ENCODE measurements at regions not wholly inside any gene's neighbourhood (a gene's known extent, or its start where the extent isn't known, plus 50 kb on each side); places are given as distances from the start of the nearest gene placed in this dataset.
"Not testable (repeated sequence)": the region's sequence is repeated elsewhere in the genome, so short reads cannot be mapped to it uniquely, and the experiment has no call there.

DNA sequence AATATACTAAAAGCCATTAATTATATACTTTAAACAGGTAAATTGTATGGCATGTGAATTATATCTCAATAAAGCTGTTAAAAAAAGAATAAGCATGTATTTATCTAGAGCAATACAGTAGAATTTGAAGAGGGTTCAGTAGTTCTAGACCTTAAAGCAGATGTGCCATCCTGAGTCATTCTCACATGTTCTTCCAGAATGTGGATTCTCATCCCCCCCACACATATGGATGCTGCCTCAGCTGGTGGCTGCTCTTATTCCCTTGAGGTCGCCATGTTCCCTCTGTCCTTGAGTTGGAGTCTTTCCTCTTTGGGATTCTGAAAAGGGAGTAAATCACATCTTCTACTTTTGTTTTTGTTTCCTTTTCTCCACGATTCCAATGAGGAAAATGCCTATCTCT, 321.3 kb downstream of the AEBP2 start:
- no peak for DNase-seq (ENCODE audit: low read depth in 4 of 4, low spot score in 2 of 4)

DNA sequence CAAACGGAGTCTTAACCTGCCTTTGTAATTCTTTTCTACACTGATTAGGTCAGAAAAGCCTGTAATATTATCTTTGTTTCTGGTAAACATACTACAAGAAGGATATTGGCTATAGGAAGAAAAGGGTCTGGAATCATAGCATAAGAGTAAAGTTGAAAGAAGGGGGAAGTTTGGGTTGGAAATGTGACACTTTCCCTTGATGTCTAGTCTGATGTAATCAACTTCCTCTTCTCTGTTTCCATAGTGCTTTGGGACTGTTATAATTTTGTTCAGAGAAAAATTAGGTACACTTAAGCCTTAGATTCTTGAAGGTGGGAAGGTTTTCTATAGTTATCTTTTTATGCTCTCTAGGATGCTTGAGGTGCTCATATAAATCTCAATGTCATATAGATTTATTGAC, 322.2 kb downstream of the AEBP2 start:
- DNase-seq (ENCODE audit: low read depth in 4 of 4, low spot score in 2 of 4) = no peak

DNA sequence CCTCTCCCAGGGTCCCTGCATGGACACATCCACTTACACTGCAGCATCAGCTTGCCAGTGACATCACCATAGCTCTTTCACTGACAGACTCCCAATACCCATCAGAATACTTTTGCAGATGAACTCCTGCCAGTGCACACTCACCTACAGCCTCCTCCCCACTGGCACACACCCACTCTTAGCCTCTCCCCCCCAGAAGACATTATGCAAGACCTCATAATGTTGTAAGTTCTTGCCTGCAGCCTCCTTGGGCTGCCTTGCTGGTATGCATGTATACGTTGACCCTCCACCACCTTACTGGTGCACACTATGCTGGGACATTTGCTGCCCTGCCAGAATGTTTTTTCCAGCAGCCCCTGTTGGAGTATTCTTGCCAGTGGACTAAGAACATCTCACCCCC, 324.2 kb downstream of the AEBP2 start:
- DNase-seq (ENCODE audit: low read depth in 4 of 4, low spot score in 2 of 4) = no peak

DNA sequence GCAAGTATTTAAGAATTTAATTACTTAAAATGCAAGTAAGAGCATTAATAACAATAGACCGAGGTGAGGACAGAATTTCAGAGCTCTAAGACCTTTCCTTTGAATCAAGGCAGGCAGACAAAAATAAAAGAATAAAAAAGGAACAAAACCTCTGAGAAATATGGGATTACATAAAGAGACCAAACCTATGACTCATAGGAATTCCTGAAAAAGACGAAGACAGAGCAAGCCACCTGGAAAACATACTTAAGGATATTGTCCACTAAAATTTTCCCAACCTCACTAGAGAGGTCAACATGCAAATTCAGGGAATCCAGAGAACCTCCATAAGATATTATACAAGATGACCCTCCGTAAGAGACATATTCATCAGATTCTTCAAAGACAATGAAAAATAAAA, 325.1 kb downstream of the AEBP2 start:
- DNase-seq (ENCODE audit: low read depth in 4 of 4, low spot score in 2 of 4) = no peak

DNA sequence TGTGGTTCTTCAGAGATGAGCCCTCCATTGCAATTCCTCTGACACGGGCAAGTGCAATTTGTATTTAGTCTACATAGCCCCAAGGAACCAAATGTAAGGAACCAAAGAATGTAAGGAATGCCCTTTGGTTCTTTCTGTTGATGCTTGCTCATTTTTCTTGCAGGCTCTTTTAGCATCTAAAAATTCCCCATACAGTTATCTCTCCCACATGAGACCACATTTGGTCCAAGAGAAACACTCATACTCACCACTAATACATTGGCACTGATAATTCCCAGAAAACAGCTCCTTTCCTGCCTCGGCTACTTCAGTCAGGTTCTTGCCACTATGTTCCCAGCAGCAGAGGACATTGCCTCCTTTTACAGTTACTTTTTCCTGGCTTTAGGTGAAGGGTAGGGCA, 332.6 kb downstream of the AEBP2 start:
- no peak for DNase-seq (ENCODE audit: low read depth in 4 of 4, low spot score in 2 of 4)

DNA sequence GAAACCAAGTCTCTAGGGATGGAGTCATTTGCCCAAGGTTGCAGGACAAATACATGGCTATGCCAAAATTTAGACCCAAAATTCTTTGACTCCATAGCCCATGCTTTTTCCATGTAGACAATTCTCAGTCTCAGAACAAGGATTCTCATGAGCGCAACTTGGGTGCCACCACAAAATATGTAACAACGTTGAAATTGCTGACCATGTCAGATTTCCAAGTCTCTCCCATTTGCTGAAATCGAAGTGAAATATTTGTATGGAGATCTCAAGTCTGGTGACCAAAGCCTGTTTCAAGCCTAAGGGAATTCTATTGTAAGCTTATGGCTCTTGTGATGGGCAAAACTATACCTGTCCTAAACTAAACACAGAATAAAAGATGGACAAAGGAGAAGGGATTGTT, 333.5 kb downstream of the AEBP2 start:
- no peak for DNase-seq (ENCODE audit: low read depth in 4 of 4, low spot score in 2 of 4)

DNA sequence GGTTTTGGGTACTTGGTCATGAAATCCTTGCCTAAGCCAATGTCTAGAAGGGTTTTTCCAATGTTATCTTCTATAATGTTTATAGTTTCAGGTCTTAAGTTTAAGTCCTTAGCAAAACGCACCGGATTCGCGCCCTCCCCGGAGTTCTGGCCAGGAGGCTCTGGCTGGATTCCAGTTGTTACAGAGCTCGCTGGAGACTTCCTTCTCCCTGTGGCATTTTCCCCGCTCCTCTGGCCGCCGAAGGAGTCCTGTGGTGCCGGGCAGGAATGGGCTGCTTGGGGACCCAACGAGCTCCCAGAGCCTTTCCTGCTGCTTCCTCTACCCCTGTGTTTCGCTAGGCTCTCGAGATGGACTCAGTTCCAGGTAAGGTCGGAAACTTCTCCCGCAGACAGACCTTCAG, 335.9 kb downstream of the AEBP2 start:
- DNase-seq (ENCODE audit: low read depth in 4 of 4, low spot score in 2 of 4) = no peak

DNA sequence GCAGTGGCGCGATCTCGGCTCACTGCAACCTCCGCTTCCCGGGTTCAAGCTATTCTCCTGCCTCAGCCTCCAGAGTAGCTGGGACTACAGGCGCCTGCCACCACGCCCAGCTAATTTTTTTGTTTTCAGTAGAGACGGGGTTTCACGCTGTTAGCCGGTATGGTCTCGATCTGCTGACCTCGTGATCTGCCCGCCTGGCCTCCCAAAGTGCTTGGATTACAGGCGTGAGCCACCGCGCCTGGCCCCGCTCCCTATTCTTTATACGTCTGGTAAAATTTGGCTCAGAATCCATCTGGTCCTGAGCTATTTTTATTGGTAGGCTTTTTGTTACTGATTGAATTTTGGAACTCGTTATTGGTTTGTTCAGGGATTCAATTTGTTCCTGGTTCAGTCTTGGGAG, 336.7 kb downstream of the AEBP2 start:
- not testable (repeated sequence) for DNase-seq (ENCODE audit: low read depth in 4 of 4, low spot score in 2 of 4)

DNA sequence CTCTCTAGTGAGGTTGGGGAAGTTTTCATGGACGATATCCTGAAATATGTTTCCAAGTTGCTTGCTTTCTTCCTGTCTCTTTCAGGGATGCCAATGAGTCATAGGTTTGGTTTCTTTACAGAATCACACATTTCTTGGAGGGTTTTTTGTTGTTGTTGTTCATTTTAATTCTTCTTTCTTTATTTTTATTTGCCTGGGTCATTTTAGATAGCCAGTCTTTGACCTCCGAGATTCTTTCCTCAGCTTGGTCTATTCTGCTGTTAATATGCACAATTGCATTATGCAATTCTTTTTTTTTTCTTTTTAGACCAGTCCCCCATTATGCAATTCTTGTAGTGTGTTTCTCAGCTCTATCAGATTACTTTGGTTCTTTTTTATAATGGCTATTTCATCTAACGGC, 338.9 kb downstream of the AEBP2 start:
- DNase-seq (ENCODE audit: low read depth in 4 of 4, low spot score in 2 of 4) = no peak

DNA sequence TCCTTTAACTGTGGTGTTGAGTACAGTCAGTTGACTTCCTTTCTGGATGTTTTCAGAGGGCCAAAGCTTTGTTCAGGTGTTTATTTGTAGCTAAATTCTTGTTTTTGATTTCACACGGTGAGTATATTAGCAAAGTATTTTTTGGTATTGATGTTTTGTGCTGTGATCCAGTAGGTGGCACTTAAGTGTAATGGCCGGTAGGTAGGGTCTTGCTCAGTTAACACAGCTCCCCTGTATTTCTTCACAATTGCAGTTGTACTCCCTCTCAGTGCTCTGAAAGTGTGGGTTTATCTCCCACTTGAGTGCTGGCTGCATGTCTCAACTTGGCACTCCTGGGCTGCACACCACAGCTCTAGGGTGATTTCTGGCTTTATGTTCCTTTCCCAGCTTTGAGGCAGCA, 339.5 kb downstream of the AEBP2 start:
- DNase-seq (ENCODE audit: low read depth in 4 of 4, low spot score in 2 of 4) = no peak

DNA sequence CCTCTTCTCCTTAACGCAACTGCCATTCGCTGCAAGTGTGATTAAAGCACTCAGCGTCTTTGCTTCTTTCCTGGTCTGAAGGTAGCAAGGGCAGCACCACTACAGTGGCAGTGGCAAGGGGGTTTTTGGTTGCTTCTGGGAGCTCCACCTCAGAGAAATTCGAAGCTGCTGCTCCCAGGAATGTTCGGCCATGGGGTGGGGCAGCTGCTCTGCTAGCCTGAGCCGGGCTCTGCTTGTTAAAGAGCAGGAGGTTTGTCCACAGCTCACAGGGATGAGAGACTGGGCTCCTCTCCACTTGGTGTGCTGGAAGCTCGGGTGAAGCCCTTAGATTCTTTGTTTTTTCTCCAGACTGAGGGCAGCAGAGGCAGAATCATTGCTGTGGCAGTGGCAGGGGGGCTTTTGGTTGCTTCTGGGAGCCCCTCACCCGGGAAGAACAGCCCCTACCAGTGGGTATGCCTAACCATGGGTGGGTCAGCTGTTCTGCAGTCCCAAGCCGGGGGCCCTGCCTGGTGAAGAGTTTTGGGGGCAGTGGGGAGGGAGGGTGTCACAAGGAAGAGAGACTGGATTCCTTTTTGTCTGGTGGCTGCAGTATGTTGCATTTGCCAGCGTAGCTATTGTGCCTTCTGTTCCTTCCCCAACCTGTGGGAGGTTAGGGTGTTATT, 340.2 kb downstream of the AEBP2 start:
- DNase-seq (ENCODE audit: low read depth in 4 of 4, low spot score in 2 of 4) = no peak

DNA sequence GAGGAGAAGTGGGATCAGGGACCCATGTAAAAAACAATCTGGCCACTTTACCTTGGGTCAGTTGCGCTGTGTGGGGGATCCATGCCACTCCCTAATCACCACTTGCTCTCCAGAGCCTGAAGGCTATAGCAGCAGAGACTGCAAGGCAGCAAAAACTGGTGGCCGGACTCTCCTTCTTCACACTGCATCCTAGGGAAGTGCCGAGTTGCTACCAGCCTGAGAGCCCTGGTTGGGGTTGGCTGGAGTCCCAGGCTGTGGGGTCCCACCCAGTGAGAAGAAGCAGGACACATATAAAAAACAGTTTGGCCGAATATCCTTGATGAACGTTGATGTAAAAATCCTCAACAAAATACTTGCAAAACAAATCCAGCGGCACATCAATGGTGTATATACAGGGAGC, 341.2 kb downstream of the AEBP2 start:
- DNase-seq (ENCODE audit: low read depth in 4 of 4, low spot score in 2 of 4) = no peak

DNA sequence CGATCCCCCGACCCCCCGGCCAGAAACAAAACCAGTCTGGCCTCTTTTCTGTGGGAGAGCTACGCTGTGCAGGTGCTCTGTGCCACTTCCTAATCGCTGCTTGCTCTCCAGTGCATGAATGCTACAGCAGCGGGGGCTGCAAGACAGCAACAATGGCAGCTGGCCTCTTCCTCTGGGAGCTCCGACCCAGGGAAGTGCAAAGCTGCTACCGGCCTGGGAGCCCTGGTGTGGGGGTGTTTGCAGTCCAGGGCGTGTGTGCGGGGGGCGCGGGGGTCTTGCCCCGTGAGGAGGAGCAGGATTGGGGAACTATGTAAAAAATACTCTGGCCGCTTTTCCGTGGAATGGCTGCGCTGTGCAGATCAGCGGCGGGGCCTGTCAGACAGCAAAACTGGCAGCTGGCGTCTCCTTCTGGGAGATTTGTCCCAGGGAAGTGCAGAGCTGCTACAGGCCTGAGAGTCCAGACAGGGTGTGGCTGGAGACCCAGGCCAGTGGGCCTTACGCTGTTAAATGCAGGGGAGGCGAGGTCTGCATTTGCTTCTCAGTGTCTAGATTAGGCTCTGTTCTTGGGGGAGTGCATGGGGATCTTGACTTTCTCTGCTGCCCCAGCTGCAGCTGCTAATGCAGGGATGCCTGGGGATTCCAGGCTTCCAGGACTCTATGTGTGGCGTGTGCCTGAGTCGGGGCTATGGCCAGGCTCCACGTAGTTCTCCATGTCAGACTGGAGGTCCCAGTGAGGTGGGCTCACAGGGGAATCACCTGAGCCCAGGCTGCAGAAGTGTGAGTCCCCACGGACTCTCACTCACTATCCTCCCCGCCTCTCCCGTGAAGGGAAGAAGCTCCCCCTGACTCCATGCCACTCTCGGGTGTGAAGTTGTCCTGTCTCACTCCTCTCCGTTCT, 344.5 kb downstream of the AEBP2 start:
- no peak for DNase-seq (ENCODE audit: low read depth in 4 of 4, low spot score in 2 of 4)

DNA sequence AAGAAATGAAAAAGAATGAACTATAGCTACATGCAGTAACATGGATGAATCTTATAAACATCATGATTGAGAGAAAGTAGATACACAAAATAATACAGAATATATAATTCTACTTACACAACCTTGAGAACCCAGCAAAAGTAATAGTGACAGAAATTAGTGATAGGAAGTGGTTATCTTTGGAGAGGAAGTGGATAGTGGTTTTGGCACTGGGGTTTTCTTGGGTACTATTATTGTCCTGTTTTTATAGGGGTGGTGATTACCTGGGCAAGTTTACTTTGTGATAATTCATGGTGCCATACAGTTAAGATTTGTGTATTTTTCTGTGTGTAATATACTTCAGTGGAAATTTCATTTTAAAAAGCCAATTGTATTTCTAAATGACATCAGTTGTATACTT, 352.7 kb downstream of the AEBP2 start:
- no peak for DNase-seq (ENCODE audit: low read depth in 4 of 4, low spot score in 2 of 4)

DNA sequence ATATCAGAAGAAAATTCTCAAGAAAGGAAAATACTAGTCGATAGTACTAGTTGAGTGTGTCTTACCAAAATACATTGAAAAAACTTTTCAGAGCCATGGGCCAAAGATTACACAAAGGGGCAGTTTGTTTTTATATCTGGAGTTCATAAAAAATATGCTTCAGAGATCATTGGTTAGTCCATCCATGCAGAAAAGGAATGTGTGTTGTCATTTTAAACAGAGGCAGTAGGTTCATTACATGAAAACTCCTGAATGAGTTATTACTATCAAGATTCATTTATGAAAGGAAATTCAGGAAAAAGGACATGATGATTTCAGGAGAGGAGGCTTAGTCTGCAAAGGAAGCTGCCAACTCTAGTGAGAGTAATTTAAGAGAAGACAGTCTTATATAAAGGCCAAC, 354.8 kb downstream of the AEBP2 start:
- no peak for DNase-seq (ENCODE audit: low read depth in 4 of 4, low spot score in 2 of 4)

DNA sequence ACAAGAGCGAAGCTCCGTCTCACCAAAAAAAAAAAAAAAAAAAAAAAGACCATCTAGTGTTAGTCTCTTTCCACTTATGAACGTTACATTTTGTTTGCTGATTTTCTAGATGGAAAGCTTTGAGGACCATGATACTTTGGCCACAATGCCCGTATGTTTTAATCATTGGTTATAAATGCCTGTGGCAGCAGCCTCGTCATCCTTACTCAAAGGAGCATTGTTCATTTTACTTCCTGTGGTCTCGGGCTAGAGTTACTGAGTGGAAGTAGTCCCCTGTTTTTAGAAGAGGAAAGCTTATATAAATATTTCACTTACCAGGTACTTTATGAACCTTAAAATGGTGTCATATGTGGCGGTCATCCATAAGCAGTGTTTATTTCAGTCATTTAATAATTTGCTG, 359.9 kb downstream of the AEBP2 start:
- no peak for DNase-seq (ENCODE audit: low read depth in 4 of 4, low spot score in 2 of 4)

DNA sequence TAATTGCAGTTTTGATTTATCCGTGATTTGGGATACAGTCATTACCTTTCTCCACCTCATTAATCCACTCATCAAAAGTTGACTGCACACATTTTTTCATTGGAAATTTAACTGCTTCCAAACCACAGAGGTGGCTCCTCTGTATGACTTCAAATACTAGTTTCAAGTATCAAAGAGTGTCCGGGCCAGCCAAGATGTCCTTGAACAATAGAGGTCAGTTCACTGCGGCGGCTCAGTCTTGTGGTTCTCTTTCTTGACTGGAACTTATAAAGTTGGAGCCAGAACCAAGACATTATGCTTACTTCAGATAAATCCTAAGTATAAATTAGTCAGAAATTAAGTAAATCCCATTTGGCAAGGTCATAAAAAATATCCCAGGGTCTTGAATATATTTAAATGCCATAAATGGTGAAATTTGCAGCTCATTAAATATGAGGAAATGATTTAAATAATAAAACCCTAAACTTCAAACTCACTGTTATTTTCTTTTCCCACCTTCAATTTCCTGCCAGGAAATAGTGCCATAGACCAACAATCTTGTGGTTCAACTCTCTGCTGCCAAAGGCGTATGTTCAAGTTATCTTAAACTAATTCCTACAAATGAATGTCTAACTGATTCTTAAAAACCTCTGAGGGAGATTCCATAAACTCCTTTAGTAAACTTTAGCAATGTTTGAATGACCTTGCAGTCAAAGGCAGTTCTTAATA, 360.8 kb downstream of the AEBP2 start:
- no peak for DNase-seq (ENCODE audit: low read depth in 4 of 4, low spot score in 2 of 4)

DNA sequence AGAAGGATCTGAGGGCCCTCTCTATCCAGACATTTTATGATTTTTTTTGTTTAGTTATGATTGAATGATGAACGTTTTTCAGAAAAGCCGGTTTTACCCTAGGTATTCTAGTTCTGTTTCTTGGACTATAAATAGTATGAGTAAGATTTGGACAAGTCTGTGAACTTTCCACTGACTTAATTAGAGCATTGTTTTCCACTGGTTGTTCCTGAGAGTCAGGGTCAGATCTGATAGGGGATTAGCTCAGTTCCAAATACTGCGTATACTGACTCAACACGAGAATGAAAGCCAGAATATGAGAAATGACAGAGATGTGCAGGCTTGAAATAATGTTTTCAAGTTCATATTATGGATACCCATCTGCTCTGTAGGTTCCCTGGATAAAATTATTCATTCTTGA, 361.6 kb downstream of the AEBP2 start:
- DNase-seq (ENCODE audit: low read depth in 4 of 4, low spot score in 2 of 4) = no peak

DNA sequence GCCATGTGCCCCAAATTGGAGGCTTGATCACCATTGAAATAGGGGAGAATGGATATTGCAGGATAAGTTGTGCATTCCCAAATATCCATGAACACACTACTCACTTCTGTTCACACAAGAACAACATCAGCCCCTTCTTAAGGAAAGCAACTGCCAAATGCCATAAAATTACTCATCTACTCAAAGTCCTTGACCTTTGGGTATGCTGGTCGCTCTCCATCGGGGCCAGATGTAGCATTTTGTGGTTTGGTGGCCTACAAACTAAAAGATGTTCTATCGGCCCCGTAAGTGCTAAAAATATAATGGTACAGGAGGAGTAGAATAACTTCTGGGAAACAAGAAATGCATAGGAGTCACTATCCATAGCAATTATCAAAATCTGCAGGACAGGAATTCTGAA, 362.6 kb downstream of the AEBP2 start:
- DNase-seq (ENCODE audit: low read depth in 4 of 4, low spot score in 2 of 4) = no peak

DNA sequence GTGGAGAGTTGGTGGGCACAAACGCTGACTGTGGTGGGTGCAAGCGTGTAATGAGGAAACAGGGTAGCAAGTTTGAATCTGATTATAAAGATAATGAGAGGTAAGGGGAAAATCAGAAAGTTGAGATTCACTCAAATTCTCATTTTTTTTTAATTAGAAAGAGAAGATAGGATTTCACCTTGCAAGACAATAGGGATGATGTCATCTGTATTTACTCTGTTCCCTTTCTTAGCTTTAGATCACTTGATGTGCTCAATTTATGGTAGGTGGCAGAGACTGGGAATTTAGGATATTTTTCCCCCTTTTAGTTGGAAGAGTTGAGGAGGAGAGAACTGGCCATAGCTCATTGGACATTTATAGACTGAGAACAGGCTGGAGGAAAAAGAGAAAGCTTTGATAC, 363.6 kb downstream of the AEBP2 start:
- DNase-seq (ENCODE audit: low read depth in 4 of 4, low spot score in 2 of 4) = no peak

DNA sequence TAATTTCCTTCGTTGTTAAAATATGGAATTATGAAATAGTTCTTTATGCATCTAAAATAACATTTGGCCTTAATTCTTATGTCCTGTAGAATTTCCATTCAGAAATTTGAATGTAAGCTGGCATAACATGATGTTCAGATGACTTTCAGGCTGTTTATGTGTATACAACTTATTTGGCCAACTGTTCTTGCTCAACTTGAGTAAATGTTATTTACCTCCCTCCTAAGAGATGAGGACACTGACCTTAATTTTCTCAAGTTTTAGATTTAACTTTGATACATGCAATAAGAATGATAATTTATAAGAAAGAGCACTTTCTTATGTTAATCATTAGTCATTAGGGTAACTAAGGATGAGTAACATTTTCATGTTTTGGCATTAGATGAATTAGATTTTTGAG, 365.4 kb downstream of the AEBP2 start:
- DNase-seq (ENCODE audit: low read depth in 4 of 4, low spot score in 2 of 4) = no peak

DNA sequence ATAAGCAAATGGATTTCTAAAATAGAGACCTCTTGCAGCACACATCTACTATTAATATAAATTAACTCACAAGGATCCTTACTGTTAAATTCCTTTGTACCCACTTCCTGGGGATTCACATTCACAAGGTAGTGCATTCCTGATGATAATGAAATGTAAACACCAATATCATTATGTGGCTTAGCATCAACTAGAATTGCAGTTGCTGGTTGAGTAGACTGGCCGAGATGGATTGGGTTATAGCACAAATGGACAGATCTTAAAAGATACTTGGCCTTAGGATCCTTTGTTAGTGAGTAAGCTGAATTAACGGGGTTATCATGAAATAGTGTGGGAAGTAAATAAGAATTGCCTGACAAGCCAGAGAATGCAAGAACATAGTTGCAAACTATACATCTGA, 369.1 kb downstream of the AEBP2 start:
- no peak for DNase-seq (ENCODE audit: low read depth in 4 of 4, low spot score in 2 of 4)

Data from left renal cortex interstitium (tissue), 4 donors.